Keratinocyte (primary cell): ENCODE measurements at regions not wholly inside any gene's neighbourhood (a gene's known extent, or its start where the extent isn't known, plus 50 kb on each side); places are given as distances from the start of the nearest gene placed in this dataset.

Source experiments
- DNase-seq: peaks from one replicate; pipeline ENCODE4 v3.0.0-alpha.2; 2011; ENCODE audit warnings: low read depth, missing footprints, low spot score
- FAIRE-seq: peaks from 2 replicates; lab custom pipeline; 2011; peaks lifted over from hg19 to GRCh38; lab: Jason Lieb, UNC
- H2AFZ ChIP-seq: 2 replicates; pipeline ENCODE4 v1.6.0; 2012; ENCODE audit warnings: low read length, control low read depth, inconsistent platforms; ENCODE audit not compliant: control insufficient read depth
- H3K27ac ChIP-seq: 2 replicates; pipeline ENCODE4 v1.5.1; 2011; ENCODE audit warnings: low read length; ENCODE audit not compliant: control insufficient read depth, insufficient read depth
- H3K27me3 ChIP-seq: 3 replicates; pipeline ENCODE4 v1.6.0; 2011; ENCODE audit warnings: low read length; ENCODE audit not compliant: control insufficient read depth, insufficient read depth; ENCODE audit errors: extremely low read depth
- H3K36me3 ChIP-seq, 2 experiments: 2 replicates in 1 of 2; 3 replicates in 1 of 2; pipeline ENCODE4 v1.5.1; 2011; ENCODE audit warnings: low read length in 2 of 2, mild to moderate bottlenecking in 1 of 2; ENCODE audit not compliant: control insufficient read depth in 2 of 2, insufficient read depth in 2 of 2; ENCODE audit errors: extremely low read depth in 1 of 2
- H3K4me1 ChIP-seq: 3 replicates; pipeline ENCODE4 v1.5.1; 2011; ENCODE audit warnings: low read length; ENCODE audit not compliant: control insufficient read depth, insufficient read depth; ENCODE audit errors: extremely low read depth
- H3K4me2 ChIP-seq: 3 replicates; pipeline ENCODE4 v1.6.0; 2011; ENCODE audit warnings: low read depth, low read length; ENCODE audit not compliant: control insufficient read depth, insufficient read depth; ENCODE audit errors: extremely low read depth
- H3K4me3 ChIP-seq, 3 experiments: fragments of 200-600 bp in 1 of 3; sonication (generic) in 1 of 3; 2 replicates in 2 of 3; 3 replicates in 1 of 3; pipeline ENCODE4 v1.5.1; 2011 to 2016; ENCODE audit warnings: low read length in 3 of 3, mild to moderate bottlenecking in 3 of 3, control low read depth in 2 of 3, inconsistent platforms in 1 of 3, low read depth in 1 of 3, mixed read lengths in 1 of 3, mixed run types in 1 of 3, moderate library complexity in 1 of 3; ENCODE audit not compliant: control insufficient read depth in 2 of 3, insufficient read depth in 2 of 3; ENCODE audit errors: extremely low read depth in 1 of 3
- H3K79me2 ChIP-seq: 2 replicates; pipeline ENCODE4 v1.6.0; 2012; ENCODE audit warnings: low read length; ENCODE audit not compliant: control insufficient read depth, insufficient read depth
- H3K9ac ChIP-seq: 3 replicates; pipeline ENCODE4 v1.6.0; 2011; ENCODE audit warnings: low read length; ENCODE audit not compliant: control insufficient read depth, insufficient read depth; ENCODE audit errors: extremely low read depth
- H3K9me1 ChIP-seq: 3 replicates; pipeline ENCODE4 v1.6.0; 2011; ENCODE audit warnings: low read length; ENCODE audit not compliant: control insufficient read depth, insufficient read depth; ENCODE audit errors: extremely low read depth
- H3K9me3 ChIP-seq: 2 replicates; pipeline ENCODE4 v1.5.1; 2012; ENCODE audit warnings: low read depth, low read length; ENCODE audit not compliant: control insufficient read depth
- H4K20me1 ChIP-seq: 3 replicates; pipeline ENCODE4 v1.6.0; 2011; ENCODE audit warnings: low read length; ENCODE audit not compliant: control insufficient read depth, insufficient read depth; ENCODE audit errors: extremely low read depth
- CTCF ChIP-seq, 3 experiments: IDR thresholded peaks in 1 of 3; conservative IDR thresholded peaks in 1 of 3; optimal IDR thresholded peaks in 1 of 3; 2 replicates in 2 of 3; 3 replicates in 1 of 3; pipeline versions ENCODE3 to v1.5.1; 2011; ENCODE audit warnings: low read length in 3 of 3, mild to moderate bottlenecking in 3 of 3, moderate library complexity in 2 of 3, control low read depth in 1 of 3, inconsistent platforms in 1 of 3; ENCODE audit not compliant: insufficient read depth in 2 of 3; ENCODE audit errors: extremely low read depth in 1 of 3
- EZH2 ChIP-seq: IDR thresholded peaks from one replicate; pipeline ENCODE4 v1.6.1; 2012; ENCODE audit warnings: inconsistent platforms, mild to moderate bottlenecking, low read length, moderate library complexity
- dilution Hi-C: fragments of 300-500 bp; cut with MboI; formaldehyde crosslinking; loops from one replicate; pipeline ENCODE4 v1.7.0; 2020; ENCODE audit warnings: low sequenced_read_pairs; ENCODE audit not compliant: extremely low pct_ligation_motif_present

- Histone ChIP-seq H4K20me1 (no peaks in the 10 kb centered on the region), H3K4me2 (no peak overlapping the region), H3K9me3 (no peaks in the 10 kb centered on the region), H2AFZ (no peak overlapping the region), H3K36me3 (no peaks in the 10 kb centered on the region), H3K4me1 (no peaks in the 10 kb centered on the region), H3K9ac (no peak overlapping the region), H3K79me2 (no peaks in the 10 kb centered on the region), H3K27me3 (no peaks in the 10 kb centered on the region), H3K4me3 (no peak overlapping the region), H3K27ac (no peak overlapping the region), H3K9me1 (no peaks in the 10 kb centered on the region)
- no peak for TF ChIP-seq CTCF (optimal IDR thresholded peaks at IDR 0.05 in 1 of 3, IDR thresholded peaks at IDR 0.05 in 1 of 3, conservative IDR thresholded peaks at IDR 0.05 in 1 of 3; ENCODE audit: extremely low read depth in 1 of 3, insufficient read depth in 2 of 3, low read length in 3 of 3)
- no peak for TF ChIP-seq EZH2
- DNase-seq (no peak), FAIRE-seq (no peak)
- dilution Hi-C loops = no loop called here
Observed at GRCh38 chr1:214777364-214777763, 174.4 kb downstream of the CENPF start.

GRCh38 chr1:214791961-214792360 lies 189.0 kb downstream of the CENPF start:
- Histone ChIP-seq H3K27me3 (no peaks in the 10 kb centered on the region), H3K79me2 (no peaks in the 10 kb centered on the region), H3K4me2 (no peak overlapping the region), H3K36me3 (no peaks in the 10 kb centered on the region), H3K9me1 (no peaks in the 10 kb centered on the region), H2AFZ (no peak overlapping the region), H4K20me1 (no peaks in the 10 kb centered on the region), H3K4me3 (no peak overlapping the region), H3K9ac (no peak overlapping the region), H3K27ac (no peak overlapping the region), H3K4me1 (no peaks in the 10 kb centered on the region), H3K9me3 (no peaks in the 10 kb centered on the region)
- dilution Hi-C loops = no loop called here
- no peak for FAIRE-seq
- no peak for DNase-seq
- TF ChIP-seq EZH2 = no peak
- TF ChIP-seq CTCF (optimal IDR thresholded peaks at IDR 0.05 in 1 of 3, IDR thresholded peaks at IDR 0.05 in 1 of 3, conservative IDR thresholded peaks at IDR 0.05 in 1 of 3; ENCODE audit: extremely low read depth in 1 of 3, insufficient read depth in 2 of 3, low read length in 3 of 3) = no peak
